ENCODE measurements at regions not wholly inside any gene's neighbourhood (a gene's known extent, or its start where the extent isn't known, plus 50 kb on each side); places are given as distances from the start of the nearest gene placed in this dataset.

DNA sequence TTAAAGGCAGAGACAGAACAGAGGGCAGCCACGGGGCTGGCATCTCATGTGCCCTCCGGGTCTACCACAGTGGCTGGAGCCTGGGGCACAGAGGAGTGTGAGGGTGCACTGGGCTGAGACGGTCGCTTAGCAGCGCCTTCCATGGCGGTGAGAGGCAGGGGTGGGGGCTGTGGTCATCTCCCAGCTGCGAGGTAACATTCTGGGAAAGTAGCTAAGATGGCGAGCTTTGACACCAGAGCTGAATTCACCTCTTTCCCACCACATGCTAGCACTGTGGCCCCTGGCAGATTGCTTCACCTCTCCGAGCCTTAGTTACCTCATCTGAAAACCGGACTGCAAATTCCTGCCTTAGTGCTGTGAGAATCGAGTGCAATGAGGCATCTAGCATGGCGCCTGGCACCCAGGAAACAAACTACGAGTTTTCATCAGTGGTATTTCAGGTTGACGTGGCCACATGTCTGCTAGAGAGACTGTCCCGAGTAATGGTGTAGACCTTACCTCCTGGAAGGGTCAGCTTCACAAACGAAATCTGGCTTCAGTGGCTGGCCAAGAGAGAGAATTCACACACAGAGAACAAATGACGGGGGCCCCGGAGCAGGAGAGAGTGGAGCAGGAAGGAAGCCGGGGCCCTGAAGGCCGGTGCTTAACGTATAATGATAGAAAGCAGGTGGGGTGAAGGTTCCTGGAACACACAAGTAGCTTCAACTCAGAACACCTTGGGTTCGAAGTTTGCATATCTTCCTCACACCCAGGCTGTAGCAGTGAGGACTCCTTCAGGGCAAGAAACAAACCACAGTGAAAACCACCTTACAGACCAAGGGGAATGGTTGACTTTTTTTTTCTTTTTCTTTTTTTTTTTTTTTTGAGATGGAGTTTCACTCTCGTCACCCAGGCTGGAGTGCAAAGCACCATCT is 63.9 kb upstream of the RPH3AL start:
- DNase-seq (ENCODE audit: low spot score) = no peak
- Mint-ChIP-seq H3K27ac (no peak overlapping the region), H3K36me3 (ENCODE audit: low read depth) (peaks cover 10% of the 10 kb centered on the region), H3K27me3 (ENCODE audit: insufficient read depth, low read depth, poor library complexity) (peaks cover 8% of the 10 kb centered on the region), H3K4me1 (peaks cover 10% of the 10 kb centered on the region; the same call in 2 of the 3 replicates), H3K9me3 (no peaks in the 10 kb centered on the region), H3K4me3 (no peak overlapping the region)
- H3K36me3 ChIP-seq (ENCODE audit: insufficient read depth) = no peaks in the 10 kb centered on the region
- H3K9me2 ChIP-seq (ENCODE audit: insufficient read depth) = no peaks in the 10 kb centered on the region
- H3K27me3 ChIP-seq (ENCODE audit: insufficient read depth) = no peaks in the 10 kb centered on the region
- no peak overlapping the region for H2AFZ ChIP-seq
- 0 out of 2 replicates have a peak, but pooled peaks cover 2% of the 10 kb centered on the region for H3F3A ChIP-seq (replicated peaks; ENCODE audit: low read depth)
- H3K79me2 ChIP-seq (replicated peaks; ENCODE audit: insufficient read depth) = no peaks in the 10 kb centered on the region
- H3K27ac ChIP-seq (ENCODE audit: low read depth) = no peak overlapping the region
- no peak overlapping the region for H3K4me3 ChIP-seq
- H4K20me1 ChIP-seq (replicated peaks; ENCODE audit: insufficient read depth) = no peaks in the 10 kb centered on the region
- no peak overlapping the region for H3K4me2 ChIP-seq
- TF ChIP-seq, protein P1, sequence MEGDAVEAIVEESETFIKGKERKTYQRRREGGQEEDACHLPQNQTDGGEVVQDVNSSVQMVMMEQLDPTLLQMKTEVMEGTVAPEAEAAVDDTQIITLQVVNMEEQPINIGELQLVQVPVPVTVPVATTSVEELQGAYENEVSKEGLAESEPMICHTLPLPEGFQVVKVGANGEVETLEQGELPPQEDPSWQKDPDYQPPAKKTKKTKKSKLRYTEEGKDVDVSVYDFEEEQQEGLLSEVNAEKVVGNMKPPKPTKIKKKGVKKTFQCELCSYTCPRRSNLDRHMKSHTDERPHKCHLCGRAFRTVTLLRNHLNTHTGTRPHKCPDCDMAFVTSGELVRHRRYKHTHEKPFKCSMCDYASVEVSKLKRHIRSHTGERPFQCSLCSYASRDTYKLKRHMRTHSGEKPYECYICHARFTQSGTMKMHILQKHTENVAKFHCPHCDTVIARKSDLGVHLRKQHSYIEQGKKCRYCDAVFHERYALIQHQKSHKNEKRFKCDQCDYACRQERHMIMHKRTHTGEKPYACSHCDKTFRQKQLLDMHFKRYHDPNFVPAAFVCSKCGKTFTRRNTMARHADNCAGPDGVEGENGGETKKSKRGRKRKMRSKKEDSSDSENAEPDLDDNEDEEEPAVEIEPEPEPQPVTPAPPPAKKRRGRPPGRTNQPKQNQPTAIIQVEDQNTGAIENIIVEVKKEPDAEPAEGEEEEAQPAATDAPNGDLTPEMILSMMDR (conservative IDR thresholded peaks at IDR 0.05; ENCODE audit: low read depth in 2 of 2) = no peak
- TF ChIP-seq ZNF462 (CRISPR knock-in tag; IDR thresholded peaks at IDR 0.05) = no peak
- TF ChIP-seq, protein P2, sequence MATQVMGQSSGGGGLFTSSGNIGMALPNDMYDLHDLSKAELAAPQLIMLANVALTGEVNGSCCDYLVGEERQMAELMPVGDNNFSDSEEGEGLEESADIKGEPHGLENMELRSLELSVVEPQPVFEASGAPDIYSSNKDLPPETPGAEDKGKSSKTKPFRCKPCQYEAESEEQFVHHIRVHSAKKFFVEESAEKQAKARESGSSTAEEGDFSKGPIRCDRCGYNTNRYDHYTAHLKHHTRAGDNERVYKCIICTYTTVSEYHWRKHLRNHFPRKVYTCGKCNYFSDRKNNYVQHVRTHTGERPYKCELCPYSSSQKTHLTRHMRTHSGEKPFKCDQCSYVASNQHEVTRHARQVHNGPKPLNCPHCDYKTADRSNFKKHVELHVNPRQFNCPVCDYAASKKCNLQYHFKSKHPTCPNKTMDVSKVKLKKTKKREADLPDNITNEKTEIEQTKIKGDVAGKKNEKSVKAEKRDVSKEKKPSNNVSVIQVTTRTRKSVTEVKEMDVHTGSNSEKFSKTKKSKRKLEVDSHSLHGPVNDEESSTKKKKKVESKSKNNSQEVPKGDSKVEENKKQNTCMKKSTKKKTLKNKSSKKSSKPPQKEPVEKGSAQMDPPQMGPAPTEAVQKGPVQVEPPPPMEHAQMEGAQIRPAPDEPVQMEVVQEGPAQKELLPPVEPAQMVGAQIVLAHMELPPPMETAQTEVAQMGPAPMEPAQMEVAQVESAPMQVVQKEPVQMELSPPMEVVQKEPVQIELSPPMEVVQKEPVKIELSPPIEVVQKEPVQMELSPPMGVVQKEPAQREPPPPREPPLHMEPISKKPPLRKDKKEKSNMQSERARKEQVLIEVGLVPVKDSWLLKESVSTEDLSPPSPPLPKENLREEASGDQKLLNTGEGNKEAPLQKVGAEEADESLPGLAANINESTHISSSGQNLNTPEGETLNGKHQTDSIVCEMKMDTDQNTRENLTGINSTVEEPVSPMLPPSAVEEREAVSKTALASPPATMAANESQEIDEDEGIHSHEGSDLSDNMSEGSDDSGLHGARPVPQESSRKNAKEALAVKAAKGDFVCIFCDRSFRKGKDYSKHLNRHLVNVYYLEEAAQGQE (IDR thresholded peaks at IDR 0.05; ENCODE audit: unreplicated experiment) = no peak
- no peak for TF ChIP-seq POLR2AphosphoS5 (IDR thresholded peaks at IDR 0.05; ENCODE audit: low read depth)
- TF ChIP-seq JUNB (IDR thresholded peaks at IDR 0.05; ENCODE audit: unreplicated experiment) = no peak
- no peak for TF ChIP-seq STAT1 (IDR thresholded peaks at IDR 0.05; ENCODE audit: unreplicated experiment)
- TF ChIP-seq EZH2phosphoT487 (IDR thresholded peaks at IDR 0.05; ENCODE audit: unreplicated experiment) = no peak
- no peak for TF ChIP-seq NANOG (IDR thresholded peaks at IDR 0.05; ENCODE audit: borderline replicate concordance)
- TF ChIP-seq CREB1 (CRISPR knock-in tag; IDR thresholded peaks at IDR 0.05; ENCODE audit: low read depth) = no peak
- no peak for ATAC-seq
- no peaks in the 10 kb centered on the region for H3K4me1 ChIP-seq (ENCODE audit: insufficient read depth)

Measured in GM23338 (cell line).